OCI-LY7 (cell line): ENCODE measurements at regions not wholly inside any gene's neighbourhood (a gene's known extent, or its start where the extent isn't known, plus 50 kb on each side); places are given as distances from the start of the nearest gene placed in this dataset.

Experiments used
- BruUV-seq: library from RNA; stranded (reverse); fragments of 400-500 nt; replicated peaks from 2 replicates; lab custom pipeline; 2021; lab: Mats Ljungman, UMichigan
- CTCF ChIA-PET: fragments of 300-600 bp; sonication (Branson Sonifier 250); formaldehyde crosslinking; loops from one replicate; lab custom pipeline; 2022; ENCODE audit warnings: antibody characterized with exemption; ENCODE audit not compliant: unreplicated experiment; lab: Charles Lee
- POLR2A ChIA-PET: fragments of 300-600 bp; sonication (Branson Sonifier 250); formaldehyde crosslinking; loops from one replicate; lab custom pipeline; 2022; ENCODE audit warnings: antibody characterized with exemption; lab: Charles Lee
- DNase-seq: peaks from one replicate; pipeline ENCODE4 v3.0.0-alpha.2; 2015; ENCODE audit warnings: low spot score
- H2AFZ ChIP-seq: fragments of 200-600 bp; sonication (generic), shearing (Covaris generic); 2 replicates; pipeline ENCODE4 v1.6.1; 2014; ENCODE audit warnings: mild to moderate bottlenecking, antibody characterized with exemption, low read length, moderate library complexity
- H3K27ac ChIP-seq: fragments of 200-600 bp; sonication (generic); 2 replicates; pipeline ENCODE4 v1.5.1; 2014; ENCODE audit warnings: mixed run types, low read depth, mild to moderate bottlenecking, moderate library complexity, low read length, inconsistent platforms; ENCODE audit not compliant: poor library complexity, severe bottlenecking
- H3K36me3 ChIP-seq: fragments of 200-600 bp; sonication (generic); 2 replicates; pipeline ENCODE4 v1.6.1; 2014; ENCODE audit warnings: mild to moderate bottlenecking, antibody characterized with exemption, low read length, moderate library complexity, mixed read lengths; ENCODE audit not compliant: insufficient read depth
- H3K4me1 ChIP-seq: fragments of 200-600 bp; sonication (generic); 2 replicates; pipeline ENCODE4 v1.5.1; 2014; ENCODE audit warnings: mild to moderate bottlenecking, low read length; ENCODE audit not compliant: insufficient read depth, poor library complexity, severe bottlenecking
- H3K4me2 ChIP-seq: fragments of 200-600 bp; sonication (generic); 2 replicates; pipeline ENCODE4 v1.6.1; 2014; ENCODE audit warnings: mild to moderate bottlenecking, low read length
- H3K4me3 ChIP-seq: fragments of 200-600 bp; sonication (generic); 2 replicates; pipeline ENCODE4 v1.5.1; 2014; ENCODE audit warnings: mild to moderate bottlenecking, low read depth, low read length; ENCODE audit not compliant: poor library complexity, severe bottlenecking
- H3K79me2 ChIP-seq: fragments of 200-600 bp; sonication (generic); 2 replicates; pipeline ENCODE4 v1.6.1; 2016; ENCODE audit warnings: low read depth, mild to moderate bottlenecking, low read length, moderate library complexity, mixed read lengths; ENCODE audit not compliant: insufficient read depth
- H3K9me2 ChIP-seq: fragments of 200-600 bp; sonication (generic); 2 replicates; pipeline ENCODE4 v1.6.1; 2016; ENCODE audit warnings: mild to moderate bottlenecking, low read length, mixed read lengths; ENCODE audit not compliant: insufficient read depth
- H3K9me3 ChIP-seq: fragments of 200-600 bp; sonication (generic); 2 replicates; pipeline ENCODE4 v1.6.1; 2014; ENCODE audit warnings: mild to moderate bottlenecking, mixed run types, low read length, mixed read lengths
- H4K20me1 ChIP-seq: fragments of 200-600 bp; sonication (generic); 2 replicates; pipeline ENCODE4 v1.6.1; 2014; ENCODE audit warnings: mild to moderate bottlenecking, antibody characterized with exemption, low read length, moderate library complexity, mixed read lengths; ENCODE audit not compliant: insufficient read depth
- EZH2phosphoT487 ChIP-seq: fragments of 200-600 bp; sonication (generic); IDR thresholded peaks from 2 replicates; pipeline ENCODE4 v1.6.1; 2018; ENCODE audit warnings: low read depth, borderline replicate concordance, mild to moderate bottlenecking, mixed run types, antibody characterized with exemption, low read length, moderate library complexity, mixed read lengths
- intact Hi-C: fragments of 100-400 bp; cut with micrococcal nuclease; formaldehyde crosslinking; loops from one replicate; pipeline ENCODE4 v1.10.0; 2022; ENCODE audit not compliant: unreplicated experiment
- TF ChIP-seq, protein P1 (sequence below): fragments of 200-600 bp; sonication (generic); conservative IDR thresholded peaks from 2 replicates; pipeline ENCODE4 v1.5.1; 2014; ENCODE audit warnings: mild to moderate bottlenecking, antibody characterized with exemption, low read length, moderate library complexity, mixed read lengths

GRCh38 chr7:17181482-17181881 lies 117.0 kb upstream of the AHR start:
- no peaks in the 10 kb centered on the region for H3K4me1 ChIP-seq
- H3K9me3 ChIP-seq = no peaks in the 10 kb centered on the region
- intact Hi-C loops = no loop called here
- H3K4me3 ChIP-seq = no peak overlapping the region
- no peak overlapping the region for H3K4me2 ChIP-seq
- no peak overlapping the region for H2AFZ ChIP-seq
- no peaks in the 10 kb centered on the region for H3K36me3 ChIP-seq
- H4K20me1 ChIP-seq = no peaks in the 10 kb centered on the region
- no peaks in the 10 kb centered on the region for H3K79me2 ChIP-seq
- POLR2A ChIA-PET = no interaction called here
- CTCF ChIA-PET = no interaction called here
- H3K27ac ChIP-seq = no peak overlapping the region
- DNase-seq = no peak
- TF ChIP-seq, protein P1, sequence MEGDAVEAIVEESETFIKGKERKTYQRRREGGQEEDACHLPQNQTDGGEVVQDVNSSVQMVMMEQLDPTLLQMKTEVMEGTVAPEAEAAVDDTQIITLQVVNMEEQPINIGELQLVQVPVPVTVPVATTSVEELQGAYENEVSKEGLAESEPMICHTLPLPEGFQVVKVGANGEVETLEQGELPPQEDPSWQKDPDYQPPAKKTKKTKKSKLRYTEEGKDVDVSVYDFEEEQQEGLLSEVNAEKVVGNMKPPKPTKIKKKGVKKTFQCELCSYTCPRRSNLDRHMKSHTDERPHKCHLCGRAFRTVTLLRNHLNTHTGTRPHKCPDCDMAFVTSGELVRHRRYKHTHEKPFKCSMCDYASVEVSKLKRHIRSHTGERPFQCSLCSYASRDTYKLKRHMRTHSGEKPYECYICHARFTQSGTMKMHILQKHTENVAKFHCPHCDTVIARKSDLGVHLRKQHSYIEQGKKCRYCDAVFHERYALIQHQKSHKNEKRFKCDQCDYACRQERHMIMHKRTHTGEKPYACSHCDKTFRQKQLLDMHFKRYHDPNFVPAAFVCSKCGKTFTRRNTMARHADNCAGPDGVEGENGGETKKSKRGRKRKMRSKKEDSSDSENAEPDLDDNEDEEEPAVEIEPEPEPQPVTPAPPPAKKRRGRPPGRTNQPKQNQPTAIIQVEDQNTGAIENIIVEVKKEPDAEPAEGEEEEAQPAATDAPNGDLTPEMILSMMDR = no peak
- TF ChIP-seq EZH2phosphoT487 = no peak
- BruUV-seq = no TSS peak
- H3K9me2 ChIP-seq = no peaks in the 10 kb centered on the region

- Histone ChIP-seq H3K27ac (no peak overlapping the region), H3K4me3 (no peak overlapping the region), H3K79me2 (no peaks in the 10 kb centered on the region), H3K9me2 (no peaks in the 10 kb centered on the region), H3K9me3 (no peaks in the 10 kb centered on the region), H3K4me1 (no peaks in the 10 kb centered on the region), H3K4me2 (no peak overlapping the region), H2AFZ (no peak overlapping the region), H4K20me1 (no peaks in the 10 kb centered on the region), H3K36me3 (no peaks in the 10 kb centered on the region)
- TF ChIP-seq, protein P1 = no peak
- TF ChIP-seq EZH2phosphoT487 = no peak
- DNase-seq = no peak
- ChIA-PET POLR2A (no interaction called here), CTCF (no interaction called here)
- BruUV-seq = no TSS peak
- intact Hi-C loops = no loop called here
These were observed 114.7 kb upstream of the AHR start for GRCh38 chr7:17183630-17184328.
